ENCODE measurements at regions not wholly inside any gene's neighbourhood (a gene's known extent, or its start where the extent isn't known, plus 50 kb on each side); places are given as distances from the start of the nearest gene placed in this dataset.

DNA sequence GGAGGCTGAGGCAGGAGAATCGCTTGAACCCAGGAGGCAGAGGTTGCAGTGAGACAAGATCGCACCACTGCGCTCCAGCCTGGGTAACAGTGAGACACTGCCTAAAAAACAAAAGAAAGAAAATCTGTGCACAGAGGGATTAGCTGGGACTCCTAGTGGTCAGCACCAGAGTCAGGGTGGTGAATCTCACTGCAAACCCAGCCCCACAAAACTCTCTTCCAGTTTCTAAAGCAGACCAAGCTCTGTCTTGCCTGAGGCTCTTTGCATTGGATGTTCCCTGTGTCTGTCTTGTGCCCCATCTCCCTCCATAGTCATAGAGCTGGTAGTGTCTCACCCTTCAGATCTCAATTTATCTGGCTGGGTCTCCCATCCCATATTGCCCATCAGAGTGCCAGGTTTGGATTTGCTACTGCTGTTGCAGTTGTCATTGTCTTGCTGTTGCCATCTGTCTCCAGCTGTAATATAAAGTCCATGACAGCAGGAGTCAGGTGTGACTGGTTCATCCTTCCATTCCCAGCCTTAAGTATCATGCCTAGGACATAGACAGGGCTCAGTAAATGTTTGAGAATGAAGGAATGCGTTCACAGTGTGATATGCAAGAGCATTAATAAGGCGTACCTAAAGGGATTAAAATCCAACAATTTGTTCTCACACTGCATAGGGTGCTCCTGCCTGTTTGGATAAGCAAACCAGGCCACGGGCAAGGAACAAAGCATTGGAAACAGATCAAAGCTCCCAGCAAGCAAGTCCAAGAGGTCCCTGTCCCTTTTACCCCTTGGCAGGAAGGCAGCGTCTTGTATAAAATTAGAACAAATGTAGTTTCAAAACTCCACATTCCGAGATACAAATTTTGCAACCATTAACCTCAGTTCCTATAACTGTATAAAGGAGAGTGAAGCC, 614.6 kb upstream of the CDH5 start:
- no peak overlapping the region for H3K27ac ChIP-seq (ENCODE audit: poor library complexity, severe bottlenecking)
- ATAC-seq (ENCODE audit: low read depth) = no peak
- DNase-seq (ENCODE audit: low spot score) = no peak
- H3K4me1 ChIP-seq (ENCODE audit: insufficient read depth, poor library complexity, severe bottlenecking) = no peaks in the 10 kb centered on the region
- no peaks in the 10 kb centered on the region for H3K9me3 ChIP-seq (ENCODE audit: severe bottlenecking)
- H3K4me3 ChIP-seq (ENCODE audit: severe bottlenecking) = no peak overlapping the region
- TF ChIP-seq, protein P1, sequence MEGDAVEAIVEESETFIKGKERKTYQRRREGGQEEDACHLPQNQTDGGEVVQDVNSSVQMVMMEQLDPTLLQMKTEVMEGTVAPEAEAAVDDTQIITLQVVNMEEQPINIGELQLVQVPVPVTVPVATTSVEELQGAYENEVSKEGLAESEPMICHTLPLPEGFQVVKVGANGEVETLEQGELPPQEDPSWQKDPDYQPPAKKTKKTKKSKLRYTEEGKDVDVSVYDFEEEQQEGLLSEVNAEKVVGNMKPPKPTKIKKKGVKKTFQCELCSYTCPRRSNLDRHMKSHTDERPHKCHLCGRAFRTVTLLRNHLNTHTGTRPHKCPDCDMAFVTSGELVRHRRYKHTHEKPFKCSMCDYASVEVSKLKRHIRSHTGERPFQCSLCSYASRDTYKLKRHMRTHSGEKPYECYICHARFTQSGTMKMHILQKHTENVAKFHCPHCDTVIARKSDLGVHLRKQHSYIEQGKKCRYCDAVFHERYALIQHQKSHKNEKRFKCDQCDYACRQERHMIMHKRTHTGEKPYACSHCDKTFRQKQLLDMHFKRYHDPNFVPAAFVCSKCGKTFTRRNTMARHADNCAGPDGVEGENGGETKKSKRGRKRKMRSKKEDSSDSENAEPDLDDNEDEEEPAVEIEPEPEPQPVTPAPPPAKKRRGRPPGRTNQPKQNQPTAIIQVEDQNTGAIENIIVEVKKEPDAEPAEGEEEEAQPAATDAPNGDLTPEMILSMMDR (IDR thresholded peaks at IDR 0.05; ENCODE audit: poor library complexity, severe bottlenecking) = no peak
- H3K36me3 ChIP-seq (ENCODE audit: low read depth) = no peaks in the 10 kb centered on the region
- H3K27me3 ChIP-seq (ENCODE audit: insufficient read depth, poor library complexity, severe bottlenecking) = no peaks in the 10 kb centered on the region

DNA sequence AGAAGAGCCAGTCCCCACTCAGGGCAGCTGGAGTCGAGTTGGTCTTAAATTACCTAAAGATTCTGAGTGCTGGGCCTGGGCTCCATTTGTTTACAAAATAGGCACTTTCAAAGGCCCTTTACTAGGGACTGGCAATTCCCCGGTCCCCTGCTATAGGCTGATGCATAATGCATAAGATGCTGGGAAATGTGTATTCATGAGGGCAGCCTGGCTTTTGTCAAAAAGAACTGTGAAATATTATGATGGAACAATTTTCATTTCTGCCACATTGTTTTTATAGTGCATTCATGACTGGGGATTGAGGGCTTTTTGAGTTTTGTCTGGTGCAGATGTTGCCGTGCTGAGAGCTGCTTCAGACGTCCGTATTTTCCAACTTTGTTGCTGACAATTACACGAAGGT, 617.0 kb upstream of the CDH5 start:
- Histone ChIP-seq H3K4me3 (ENCODE audit: severe bottlenecking) (no peak overlapping the region), H3K9me3 (ENCODE audit: severe bottlenecking) (no peaks in the 10 kb centered on the region), H3K27me3 (ENCODE audit: insufficient read depth, poor library complexity, severe bottlenecking) (no peaks in the 10 kb centered on the region), H3K4me1 (ENCODE audit: insufficient read depth, poor library complexity, severe bottlenecking) (no peaks in the 10 kb centered on the region), H3K36me3 (ENCODE audit: low read depth) (no peaks in the 10 kb centered on the region), H3K27ac (ENCODE audit: poor library complexity, severe bottlenecking) (no peak overlapping the region)
- no peak for DNase-seq (ENCODE audit: low spot score)
- no peak for ATAC-seq (ENCODE audit: low read depth)
- TF ChIP-seq, protein P1 (IDR thresholded peaks at IDR 0.05; ENCODE audit: poor library complexity, severe bottlenecking) = no peak

DNA sequence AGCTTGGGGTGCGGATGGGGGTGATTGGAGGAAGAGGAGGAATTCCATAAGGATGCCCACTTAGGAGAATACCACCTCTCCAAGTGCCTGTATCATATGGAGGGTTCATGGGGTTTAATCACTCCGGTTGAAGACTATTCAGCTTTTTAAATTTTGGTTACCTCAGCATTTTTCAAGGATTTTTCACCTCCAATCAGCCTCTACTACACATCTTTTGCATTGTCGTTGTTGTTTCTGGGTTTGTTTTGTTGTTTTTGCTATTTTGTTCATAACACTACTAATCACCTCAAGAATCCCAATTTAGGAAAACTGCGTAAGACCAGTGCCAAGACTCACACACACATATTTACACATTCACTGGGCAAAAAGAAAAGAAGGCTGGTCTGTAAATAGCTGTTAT, 619.5 kb upstream of the CDH5 start:
- TF ChIP-seq, protein P1 (IDR thresholded peaks at IDR 0.05; ENCODE audit: poor library complexity, severe bottlenecking) = no peak
- DNase-seq (ENCODE audit: low spot score) = no peak
- no peaks in the 10 kb centered on the region for H3K4me1 ChIP-seq (ENCODE audit: insufficient read depth, poor library complexity, severe bottlenecking)
- H3K4me3 ChIP-seq (ENCODE audit: severe bottlenecking) = no peak overlapping the region
- no peak for ATAC-seq (ENCODE audit: low read depth)
- no peaks in the 10 kb centered on the region for H3K27me3 ChIP-seq (ENCODE audit: insufficient read depth, poor library complexity, severe bottlenecking)
- no peaks in the 10 kb centered on the region for H3K36me3 ChIP-seq (ENCODE audit: low read depth)
- H3K9me3 ChIP-seq (ENCODE audit: severe bottlenecking) = no peaks in the 10 kb centered on the region
- no peak overlapping the region for H3K27ac ChIP-seq (ENCODE audit: poor library complexity, severe bottlenecking)

DNA sequence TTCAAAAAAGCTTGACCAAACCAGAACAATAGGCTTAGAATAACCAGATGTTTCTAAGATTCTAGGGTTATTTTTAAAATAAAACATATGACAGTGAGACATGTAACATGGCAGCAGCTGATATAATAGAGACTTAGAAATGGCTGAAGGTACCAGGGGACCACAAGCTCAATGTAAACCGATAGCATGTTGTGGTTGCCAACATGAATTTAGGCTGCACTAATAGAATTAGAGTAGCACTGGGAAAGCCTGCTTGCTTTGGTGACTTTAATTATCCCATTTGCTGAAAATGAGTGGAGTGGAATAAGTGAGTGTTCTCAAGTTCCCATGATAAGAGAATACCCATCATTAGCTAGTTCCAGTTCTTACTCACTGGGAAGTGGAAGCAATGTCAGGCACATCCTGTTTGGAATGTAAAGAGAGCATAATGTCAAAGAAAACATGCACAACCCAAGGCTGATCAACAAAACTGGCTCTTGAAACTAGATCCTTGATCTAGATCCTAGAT, 621.2 kb upstream of the CDH5 start:
- ATAC-seq (ENCODE audit: low read depth) (no peak), DNase-seq (ENCODE audit: low spot score) (no peak)
- Histone ChIP-seq H3K27me3 (ENCODE audit: insufficient read depth, poor library complexity, severe bottlenecking) (no peaks in the 10 kb centered on the region), H3K4me1 (ENCODE audit: insufficient read depth, poor library complexity, severe bottlenecking) (no peaks in the 10 kb centered on the region), H3K4me3 (ENCODE audit: severe bottlenecking) (no peak overlapping the region), H3K27ac (ENCODE audit: poor library complexity, severe bottlenecking) (no peak overlapping the region), H3K9me3 (ENCODE audit: severe bottlenecking) (no peaks in the 10 kb centered on the region), H3K36me3 (ENCODE audit: low read depth) (no peaks in the 10 kb centered on the region)
- TF ChIP-seq, protein P1 (IDR thresholded peaks at IDR 0.05; ENCODE audit: poor library complexity, severe bottlenecking) = no peak

DNA sequence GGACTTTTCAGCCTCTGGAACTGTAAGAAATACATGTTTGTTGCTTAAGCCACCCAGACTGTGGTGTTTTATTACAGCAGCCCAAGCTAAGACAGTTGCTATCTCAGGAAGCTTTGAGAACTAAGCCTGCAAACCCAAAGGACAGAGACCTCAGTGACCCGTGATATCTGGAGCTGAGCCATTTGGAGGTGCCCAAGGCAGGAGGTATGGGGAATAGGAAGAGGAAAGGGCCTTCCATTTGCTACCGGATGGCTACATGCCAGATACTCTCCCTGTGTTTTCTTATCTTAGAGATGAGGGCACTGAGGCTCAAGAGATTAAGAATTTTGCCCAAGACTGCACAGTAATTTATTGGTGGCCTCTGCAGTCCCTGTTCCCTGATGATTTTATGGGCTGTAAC, 622.1 kb upstream of the CDH5 start:
- no peaks in the 10 kb centered on the region for H3K4me1 ChIP-seq (ENCODE audit: insufficient read depth, poor library complexity, severe bottlenecking)
- TF ChIP-seq, protein P1 (IDR thresholded peaks at IDR 0.05; ENCODE audit: poor library complexity, severe bottlenecking) = no peak
- ATAC-seq (ENCODE audit: low read depth) (no peak), DNase-seq (ENCODE audit: low spot score) (no peak)
- H3K4me3 ChIP-seq (ENCODE audit: severe bottlenecking) = no peak overlapping the region
- no peaks in the 10 kb centered on the region for H3K36me3 ChIP-seq (ENCODE audit: low read depth)
- no peaks in the 10 kb centered on the region for H3K9me3 ChIP-seq (ENCODE audit: severe bottlenecking)
- H3K27me3 ChIP-seq (ENCODE audit: insufficient read depth, poor library complexity, severe bottlenecking) = no peaks in the 10 kb centered on the region
- no peak overlapping the region for H3K27ac ChIP-seq (ENCODE audit: poor library complexity, severe bottlenecking)
